GM20431 (cell line): ENCODE measurements at regions not wholly inside any gene's neighbourhood (a gene's known extent, or its start where the extent isn't known, plus 50 kb on each side); places are given as distances from the start of the nearest gene placed in this dataset.

Source experiments
- in situ Hi-C: fragments of 300-500 bp; cut with MseI, MboI; formaldehyde crosslinking; loops from one replicate; pipeline ENCODE4 v1.15.0; 2020; ENCODE audit warnings: low sequenced_read_pairs; ENCODE audit not compliant: unreplicated experiment

- in situ Hi-C loops: loop anchor here (25.0 kb wide), 1 partner anchor 305 kb away; no protein-coding TSS in a partner anchor
These were observed 138.9 kb downstream of the CDC42EP3 start for GRCh38 chr2:37532503-37532902.

GRCh38 chr2:37537316-37537715 is 134.1 kb downstream of the CDC42EP3 start:
- in situ Hi-C loops: loop anchor here (25.0 kb wide), 1 partner anchor 300 kb away; no protein-coding TSS in a partner anchor

- in situ Hi-C loops: loop anchor here (25.0 kb wide), 1 partner anchor 296 kb away; no protein-coding TSS in a partner anchor
These were observed 129.9 kb downstream of the CDC42EP3 start for GRCh38 chr2:37541516-37541915.

GRCh38 chr2:37543999-37544557 is 127.4 kb downstream of the CDC42EP3 start:
- in situ Hi-C loops: loop anchor here (25.0 kb wide), 1 partner anchor 293 kb away; no protein-coding TSS in a partner anchor

- in situ Hi-C loops: loop anchor here (25.0 kb wide), 1 partner anchor 293 kb away; no protein-coding TSS in a partner anchor
These were observed 126.8 kb downstream of the CDC42EP3 start for GRCh38 chr2:37544591-37545031.

GRCh38 chr2:37549598-37549997 is 121.8 kb downstream of the CDC42EP3 start:
- in situ Hi-C loops: loop anchor here (25.0 kb wide), 1 partner anchor 288 kb away; no protein-coding TSS in a partner anchor

- in situ Hi-C loops: no loop called here
These were observed 121.3 kb downstream of the CDC42EP3 start for GRCh38 chr2:37550190-37550589.

GRCh38 chr2:37551783-37552182 is 119.7 kb downstream of the CDC42EP3 start:
- in situ Hi-C loops: no loop called here

GRCh38 chr2:37552339-37552738 is 119.1 kb downstream of the CDC42EP3 start:
- in situ Hi-C loops: no loop called here

GRCh38 chr2:37553411-37554154 is 117.9 kb downstream of the CDC42EP3 start:
- in situ Hi-C loops: no loop called here

- in situ Hi-C loops: no loop called here
These were observed 117.3 kb downstream of the CDC42EP3 start for GRCh38 chr2:37554155-37554510.

GRCh38 chr2:37554687-37555086 is 116.8 kb downstream of the CDC42EP3 start:
- in situ Hi-C loops: no loop called here

- in situ Hi-C loops: no loop called here
These were observed 116.0 kb downstream of the CDC42EP3 start for GRCh38 chr2:37555457-37555856.

GRCh38 chr2:37556256-37556655 is 115.2 kb downstream of the CDC42EP3 start:
- in situ Hi-C loops: no loop called here

GRCh38 chr2:37558623-37559022 is 112.8 kb downstream of the CDC42EP3 start:
- in situ Hi-C loops: no loop called here

- in situ Hi-C loops: no loop called here
These were observed 111.1 kb downstream of the CDC42EP3 start for GRCh38 chr2:37560241-37560848.

- in situ Hi-C loops: no loop called here
These were observed 110.4 kb downstream of the CDC42EP3 start for GRCh38 chr2:37560863-37561614.

- in situ Hi-C loops: no loop called here
These were observed 109.5 kb downstream of the CDC42EP3 start for GRCh38 chr2:37561615-37562569.

GRCh38 chr2:37563375-37564015 is 107.9 kb downstream of the CDC42EP3 start:
- in situ Hi-C loops: no loop called here
